GM23248 (cell line): ENCODE measurements at regions not wholly inside any gene's neighbourhood (a gene's known extent, or its start where the extent isn't known, plus 50 kb on each side); places are given as distances from the start of the nearest gene placed in this dataset.

Experiments used
- DNase-seq: peaks from one replicate; pipeline ENCODE4 v3.0.0-alpha.2; 2015
- H2AFZ ChIP-seq: fragments of 200-600 bp; sonication (generic); 2 replicates; pipeline ENCODE4 v1.6.1; 2016; ENCODE audit warnings: antibody characterized with exemption
- H3F3A ChIP-seq: fragments of 200-600 bp; sonication (generic); 2 replicates; pipeline ENCODE4 v1.6.1; 2016; ENCODE audit warnings: mild to moderate bottlenecking, antibody characterized with exemption, mixed run types; ENCODE audit not compliant: insufficient read depth
- H3K27ac ChIP-seq: fragments of 200-600 bp; sonication (generic); 2 replicates; pipeline ENCODE4 v1.5.1; 2016; ENCODE audit warnings: mild to moderate bottlenecking
- H3K27me3 ChIP-seq: fragments of 200-600 bp; sonication (generic); replicated peaks from 2 replicates; pipeline ENCODE4 v1.6.1; 2016; ENCODE audit warnings: mild to moderate bottlenecking; ENCODE audit not compliant: insufficient read depth
- H3K36me3 ChIP-seq: fragments of 200-600 bp; sonication (generic); 2 replicates; pipeline ENCODE4 v1.6.1; 2016; ENCODE audit warnings: low read depth, mild to moderate bottlenecking
- H3K4me1 ChIP-seq: fragments of 200-600 bp; sonication (generic); 2 replicates; pipeline ENCODE4 v1.6.1; 2016; ENCODE audit warnings: mild to moderate bottlenecking; ENCODE audit not compliant: insufficient read depth
- H3K4me2 ChIP-seq: fragments of 200-600 bp; sonication (generic); one replicate; pipeline ENCODE4 v1.6.1; 2016; ENCODE audit warnings: mild to moderate bottlenecking; ENCODE audit not compliant: unreplicated experiment
- H3K4me3 ChIP-seq: fragments of 200-600 bp; sonication (generic); 2 replicates; pipeline ENCODE4 v1.5.1; 2016; ENCODE audit warnings: mild to moderate bottlenecking
- H3K79me2 ChIP-seq: fragments of 200-600 bp; sonication (generic); 2 replicates; pipeline ENCODE4 v1.6.1; 2016; ENCODE audit warnings: mild to moderate bottlenecking; ENCODE audit not compliant: insufficient read depth
- H3K9ac ChIP-seq: fragments of 200-600 bp; sonication (generic); 2 replicates; pipeline ENCODE4 v1.6.1; 2016; ENCODE audit warnings: mild to moderate bottlenecking
- H3K9me2 ChIP-seq: fragments of 200-600 bp; sonication (generic); 2 replicates; pipeline ENCODE4 v1.6.1; 2016; ENCODE audit warnings: mixed run types, mild to moderate bottlenecking, moderate library complexity; ENCODE audit not compliant: insufficient read depth
- H3K9me3 ChIP-seq: fragments of 200-600 bp; sonication (generic); one replicate; pipeline ENCODE4 v1.6.1; 2017; ENCODE audit warnings: low read depth
- H4K20me1 ChIP-seq: fragments of 200-600 bp; sonication (generic); 2 replicates; pipeline ENCODE4 v1.6.0; 2016; ENCODE audit not compliant: insufficient read depth
- EZH2 ChIP-seq: fragments of 200-600 bp; sonication (generic); IDR thresholded peaks from 2 replicates; pipeline ENCODE4 v1.6.1; 2018; ENCODE audit warnings: antibody characterized with exemption, mild to moderate bottlenecking; ENCODE audit not compliant: insufficient read depth, poor library complexity, severe bottlenecking
- EZH2phosphoT487 ChIP-seq: fragments of 200-600 bp; sonication (generic); IDR thresholded peaks from 2 replicates; pipeline ENCODE4 v1.6.1; 2018; ENCODE audit warnings: antibody characterized with exemption, moderate library complexity, mild to moderate bottlenecking, low read depth; ENCODE audit not compliant: insufficient read depth
- WGBS, 2 experiments: methylation state at CpG; one replicate each; pipeline ENCODE4 v1.1.6; 2015 to 2017; ENCODE audit warnings: low lambda C conversion rate in 2 of 2, low coverage in 1 of 2; ENCODE audit errors: missing lambda C conversion rate in 2 of 2; 5-methylcytosine and 5-hydroxymethylcytosine counted together
- in situ Hi-C: fragments of 300-500 bp; cut with MboI; formaldehyde crosslinking; loops from 2 replicates; pipeline ENCODE4 v1.15.0; 2020

DNA sequence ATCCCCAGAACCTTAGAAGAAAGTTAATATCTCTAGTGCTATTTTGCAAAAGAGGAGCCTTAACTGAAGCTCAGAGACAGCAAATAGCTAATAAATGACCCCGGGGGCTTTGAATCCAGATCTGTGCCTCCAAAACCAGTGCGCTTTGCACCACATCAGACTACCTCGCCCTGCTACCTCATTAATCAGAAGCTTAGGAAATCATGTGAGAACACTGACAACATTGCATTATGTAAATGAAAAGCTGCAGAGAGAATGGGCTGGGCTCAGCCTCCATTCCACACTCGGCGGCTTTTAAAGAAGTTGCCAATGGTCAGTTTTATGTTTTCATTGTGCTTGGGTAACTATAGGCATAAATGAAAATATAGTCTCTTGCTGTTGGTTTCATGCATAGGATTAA, 54.0 kb upstream of the STMND1 start:
- no peaks in the 10 kb centered on the region for H3K36me3 ChIP-seq
- H2AFZ ChIP-seq: no peak overlapping the region
- DNase-seq: no peak
- TF ChIP-seq EZH2phosphoT487 (no peak), EZH2 (no peak)
- H3K9ac ChIP-seq: no peak overlapping the region
- no peaks in the 10 kb centered on the region for H3K79me2 ChIP-seq
- H3K4me1 ChIP-seq: peaks cover 13% of the 10 kb centered on the region
- H3K27me3 ChIP-seq: no peaks in the 10 kb centered on the region
- no peaks in the 10 kb centered on the region; the same call in 1 of the 2 replicates for H3K9me2 ChIP-seq
- H3F3A ChIP-seq: peaks cover 15% of the 10 kb centered on the region
- WGBS, 2 experiments: 83 to 85% methylated on average over 5 of the region's 5 CpGs
- in situ Hi-C loops: no loop called here
- H3K4me2 ChIP-seq: no peak overlapping the region
- H3K9me3 ChIP-seq: no peaks in the 10 kb centered on the region
- H3K4me3 ChIP-seq: no peak overlapping the region
- no peaks in the 10 kb centered on the region for H4K20me1 ChIP-seq
- no peak overlapping the region for H3K27ac ChIP-seq

DNA sequence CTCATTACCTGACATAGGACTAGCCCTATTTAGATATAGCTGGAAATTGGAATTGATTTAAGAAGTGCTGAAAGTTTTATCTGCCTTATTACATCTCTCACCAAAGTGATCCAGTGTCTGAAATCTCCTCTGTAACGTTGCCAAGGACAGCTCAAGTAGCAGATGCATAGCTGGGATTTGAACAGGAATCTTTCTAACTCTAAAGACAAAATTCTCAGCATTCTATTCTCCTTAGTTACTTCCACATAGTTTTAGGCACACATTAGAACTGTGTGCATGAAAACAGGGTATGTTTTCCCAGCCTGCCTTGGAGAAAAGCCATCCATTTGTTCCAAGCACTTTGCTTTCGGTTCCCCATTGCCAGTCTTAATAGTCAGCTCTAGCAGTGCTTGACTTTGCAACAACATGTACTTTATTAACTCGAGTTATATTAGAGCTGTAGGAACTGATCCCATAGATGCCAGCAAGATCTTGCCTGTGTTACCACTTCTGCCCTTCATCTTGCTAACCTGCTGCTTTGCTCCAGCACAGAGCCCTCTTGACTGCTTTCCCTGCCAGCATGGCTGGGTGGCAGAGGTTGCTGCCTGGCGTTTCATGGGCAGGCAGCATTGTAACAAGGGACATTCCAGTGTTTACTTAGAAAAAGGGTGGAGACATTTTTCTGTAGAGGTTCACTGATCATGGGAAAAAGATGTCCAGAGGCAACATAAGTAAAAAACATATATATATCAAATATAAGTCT, 56.1 kb upstream of the STMND1 start:
- no peak for TF ChIP-seq EZH2
- TF ChIP-seq EZH2phosphoT487: peak; percentile 82; the same call in 1 of the 2 replicates
- H3K36me3 ChIP-seq: no peaks in the 10 kb centered on the region
- H3K4me1 ChIP-seq: peaks cover 13% of the 10 kb centered on the region
- peak; percentile 82 for DNase-seq
- no peaks in the 10 kb centered on the region for H3K9me3 ChIP-seq
- H3K4me2 ChIP-seq: peak overlapping the region; percentile 57
- peak overlapping the region; percentile 24; the same call in 1 of the 2 replicates for H3K9ac ChIP-seq
- H4K20me1 ChIP-seq: no peaks in the 10 kb centered on the region
- H3K27me3 ChIP-seq: no peaks in the 10 kb centered on the region
- 20 to 22% methylated on average over 4 of the region's 4 CpGs for WGBS, 2 experiments
- peak overlapping the region; percentile 46 for H2AFZ ChIP-seq
- peaks cover 18% of the 10 kb centered on the region for H3F3A ChIP-seq
- H3K27ac ChIP-seq: peak overlapping the region; percentile 56
- no peaks in the 10 kb centered on the region for H3K9me2 ChIP-seq
- no peaks in the 10 kb centered on the region for H3K79me2 ChIP-seq
- in situ Hi-C loops: no loop called here
- peak overlapping the region; percentile 45 for H3K4me3 ChIP-seq

DNA sequence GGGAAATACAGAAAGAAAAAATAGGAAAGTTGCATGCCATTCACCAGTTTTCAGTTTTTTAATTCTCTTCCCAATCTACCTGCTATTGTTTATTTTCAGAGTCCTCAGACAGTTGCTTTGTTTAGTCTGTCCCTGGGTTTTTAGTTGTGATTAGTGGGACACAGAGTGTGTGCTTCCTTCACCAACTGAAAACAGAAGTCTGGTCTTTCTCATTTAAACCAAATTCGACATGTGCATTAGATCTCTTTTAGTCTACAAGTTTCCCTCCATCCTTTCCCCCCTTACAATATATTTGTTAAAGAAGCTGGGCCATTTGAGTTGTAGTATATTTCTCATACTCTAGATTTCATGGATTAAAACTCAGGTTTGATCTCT, 58.7 kb upstream of the STMND1 start:
- no peak overlapping the region for H2AFZ ChIP-seq
- H3K9me2 ChIP-seq: no peaks in the 10 kb centered on the region
- peaks cover 28% of the 10 kb centered on the region for H3F3A ChIP-seq
- 88 to 91% methylated on average over 1 of the region's 1 CpG for WGBS, 2 experiments
- no peak for TF ChIP-seq EZH2
- DNase-seq: no peak
- peaks cover 19% of the 10 kb centered on the region for H3K4me1 ChIP-seq
- no peaks in the 10 kb centered on the region for H3K9me3 ChIP-seq
- no peaks in the 10 kb centered on the region for H3K36me3 ChIP-seq
- in situ Hi-C loops: no loop called here
- H3K27me3 ChIP-seq: no peaks in the 10 kb centered on the region
- H3K27ac ChIP-seq: no peak overlapping the region
- no peaks in the 10 kb centered on the region for H4K20me1 ChIP-seq
- peak overlapping the region; percentile 52 for H3K4me2 ChIP-seq
- H3K9ac ChIP-seq: peak overlapping the region; percentile 22; the same call in 1 of the 2 replicates
- peak overlapping the region; percentile 9; the same call in 1 of the 2 replicates for H3K4me3 ChIP-seq
- H3K79me2 ChIP-seq: no peaks in the 10 kb centered on the region

- Histone ChIP-seq H3F3A (peaks cover 33% of the 10 kb centered on the region), H3K9ac (peak overlapping the region; percentile 22; the same call in 1 of the 2 replicates), H3K4me3 (peak overlapping the region; percentile 9; the same call in 1 of the 2 replicates), H3K36me3 (no peaks in the 10 kb centered on the region), H3K79me2 (no peaks in the 10 kb centered on the region), H3K27me3 (no peaks in the 10 kb centered on the region), H3K9me2 (no peaks in the 10 kb centered on the region), H2AFZ (peak overlapping the region; percentile 56), H3K27ac (no peak overlapping the region), H3K9me3 (no peaks in the 10 kb centered on the region), H3K4me1 (peaks cover 23% of the 10 kb centered on the region), H4K20me1 (no peaks in the 10 kb centered on the region), H3K4me2 (peak overlapping the region; percentile 52)
- DNase-seq: peak; percentile 73
- in situ Hi-C loops: no loop called here
- TF ChIP-seq EZH2phosphoT487: no peak
- TF ChIP-seq EZH2: no peak
- WGBS, 2 experiments: 5 to 12% methylated on average over 5 of the region's 5 CpGs
Observed at GRCh38 chr6:17042422-17043147, 59.3 kb upstream of the STMND1 start.
